ENCODE measurements at regions not wholly inside any gene's neighbourhood (a gene's known extent, or its start where the extent isn't known, plus 50 kb on each side); places are given as distances from the start of the nearest gene placed in this dataset.

- TF ChIP-seq JUND (IDR thresholded peaks at IDR 0.05; ENCODE audit: low read length): no peak
- no peak for TF ChIP-seq CTCF (IDR thresholded peaks at IDR 0.05; ENCODE audit: control extremely low read depth in 1 of 3, insufficient read depth in 1 of 3, low read depth in 1 of 3, low read length in 3 of 3)
- no peak for TF ChIP-seq ATF2 (IDR thresholded peaks at IDR 0.05; ENCODE audit: low read length)
- no peak for TF ChIP-seq POLR2AphosphoS5 (IDR thresholded peaks at IDR 0.05; ENCODE audit: low read depth, low read length)
- TF ChIP-seq SRF (IDR thresholded peaks at IDR 0.05; ENCODE audit: low read depth, low read length): no peak
- TF ChIP-seq POLR2A (IDR thresholded peaks at IDR 0.05; ENCODE audit: control extremely low read depth in 1 of 2, low read depth in 2 of 2, low read length in 2 of 2): no peak
- no peak for TF ChIP-seq NANOG (IDR thresholded peaks at IDR 0.05; ENCODE audit: insufficient read depth, low read depth, low read length, poor library complexity, severe bottlenecking)
- no peak for TF ChIP-seq EP300 (IDR thresholded peaks at IDR 0.05; ENCODE audit: borderline replicate concordance in 1 of 2, low read depth in 2 of 2, low read length in 2 of 2)
- no peak for TF ChIP-seq HDAC6 (IDR thresholded peaks at IDR 0.05; ENCODE audit: low read depth, low read length)
- TF ChIP-seq ATF3 (IDR thresholded peaks at IDR 0.05; ENCODE audit: insufficient read depth, low read depth, low read length): no peak
Measured at GRCh38 chr15:25541228-25541627, 102.4 kb upstream of the UBE3A start.
